NCI-H2227 treated with DMSO at 0.1 percent for 48 hours (cell line): ENCODE measurements at regions not wholly inside any gene's neighbourhood (a gene's known extent, or its start where the extent isn't known, plus 50 kb on each side); places are given as distances from the start of the nearest gene placed in this dataset.
A peak's percentile ranks its signal among the peaks of the same experiment; 100 is the strongest.

ENCODE experiments used
- DNase-seq: peaks from one replicate; lab custom pipeline; 2025; lab: John Stamatoyannopoulos, UW

GRCh38 chr1:30405631-30406212, 317.7 kb downstream of the MATN1 start:
- DNase-seq = no peak

- DNase-seq = no peak
These were observed 318.3 kb downstream of the MATN1 start for GRCh38 chr1:30405081-30405480.

GRCh38 chr1:30404341-30404740, 319.0 kb downstream of the MATN1 start:
- no peak for DNase-seq

- no peak for DNase-seq
These were observed 319.7 kb downstream of the MATN1 start for GRCh38 chr1:30403726-30404125.

GRCh38 chr1:30403061-30403645, 320.2 kb downstream of the MATN1 start:
- DNase-seq = no peak

GRCh38 chr1:30402031-30402430, 321.4 kb downstream of the MATN1 start:
- DNase-seq = no peak

- peak; percentile 20 for DNase-seq
These were observed 322.9 kb downstream of the MATN1 start for GRCh38 chr1:30400507-30400906.

- no peak for DNase-seq
These were observed 324.4 kb downstream of the MATN1 start for GRCh38 chr1:30399026-30399425.

- DNase-seq = no peak
These were observed 325.8 kb downstream of the MATN1 start for GRCh38 chr1:30397576-30397975.

GRCh38 chr1:30395631-30396030, 327.8 kb downstream of the MATN1 start:
- no peak for DNase-seq

GRCh38 chr1:30388386-30388785, 335.0 kb downstream of the MATN1 start:
- no peak for DNase-seq

GRCh38 chr1:30386156-30386926, 337.0 kb downstream of the MATN1 start:
- no peak for DNase-seq

GRCh38 chr1:30385246-30385995, 338.0 kb downstream of the MATN1 start:
- no peak for DNase-seq

- peak; percentile 70 for DNase-seq
These were observed 338.8 kb downstream of the MATN1 start for GRCh38 chr1:30384286-30385245.

- DNase-seq = no peak
These were observed 340.1 kb downstream of the MATN1 start for GRCh38 chr1:30383221-30383711.

GRCh38 chr1:30382496-30382895, 340.9 kb downstream of the MATN1 start:
- DNase-seq = no peak

- no peak for DNase-seq
These were observed 341.6 kb downstream of the MATN1 start for GRCh38 chr1:30381671-30382365.

GRCh38 chr1:30381266-30381665, 342.1 kb downstream of the MATN1 start:
- DNase-seq = no peak

- no peak for DNase-seq
These were observed 342.8 kb downstream of the MATN1 start for GRCh38 chr1:30380625-30380984.

- peak; percentile 87 for DNase-seq
These were observed 343.4 kb downstream of the MATN1 start for GRCh38 chr1:30379684-30380624.
